GM12875 (cell line): ENCODE measurements at regions not wholly inside any gene's neighbourhood (a gene's known extent, or its start where the extent isn't known, plus 50 kb on each side); places are given as distances from the start of the nearest gene placed in this dataset.

Experiments used
- H3K4me3 ChIP-seq: one replicate; pipeline ENCODE4 v1.5.1; 2011; ENCODE audit warnings: low read depth, low read length, control low read depth
- CTCF ChIP-seq: IDR thresholded peaks from 2 replicates; pipeline ENCODE4 v1.5.1; 2011; ENCODE audit warnings: low read depth, mild to moderate bottlenecking, control low read depth, inconsistent platforms, low read length, moderate library complexity, borderline replicate concordance; ENCODE audit not compliant: insufficient read depth

DNA sequence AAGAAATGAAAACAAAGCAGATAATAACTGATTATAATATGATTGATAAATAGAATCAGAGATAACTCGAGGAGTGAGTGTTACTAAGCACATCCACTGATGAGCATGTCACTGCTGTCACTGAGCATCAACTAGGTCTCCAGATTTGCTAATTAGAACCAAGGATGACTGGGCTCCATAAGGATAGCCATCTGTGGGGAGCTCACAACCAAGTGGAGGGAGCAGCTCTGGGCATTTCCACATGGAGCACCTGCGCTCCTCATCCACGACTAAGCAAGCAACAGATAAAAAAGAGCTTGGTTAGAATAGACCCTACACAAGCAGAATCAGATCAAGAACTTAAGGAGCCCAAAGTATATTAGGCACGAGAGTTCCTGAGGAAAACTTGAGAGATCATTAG is 396.0 kb upstream of the B3GAT1 start:
- no peak for TF ChIP-seq CTCF
- H3K4me3 ChIP-seq = no peak overlapping the region

DNA sequence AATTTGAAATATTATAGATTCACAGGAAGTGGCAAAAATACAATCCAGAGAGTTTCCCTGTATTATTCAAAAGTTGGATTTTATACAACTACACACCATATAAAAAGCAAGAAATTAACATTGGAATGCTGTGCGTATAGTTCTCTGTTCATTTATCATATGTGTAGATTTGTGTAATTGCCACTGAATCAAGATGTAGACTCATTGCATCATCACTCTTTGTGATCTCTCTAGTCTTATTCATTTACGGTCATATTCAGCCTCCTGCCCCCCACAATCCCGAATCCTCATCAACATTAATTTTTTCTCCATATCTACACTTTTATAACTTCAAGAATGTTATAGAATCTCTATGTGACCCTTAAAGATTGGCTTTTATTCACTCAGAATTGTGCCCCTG is 390.6 kb upstream of the B3GAT1 start:
- no peak overlapping the region for H3K4me3 ChIP-seq
- TF ChIP-seq CTCF = no peak

GRCh38 chr11:134802116-134802515 is 390.1 kb upstream of the B3GAT1 start:
- TF ChIP-seq CTCF = no peak

GRCh38 chr11:134801570-134801969 is 389.5 kb upstream of the B3GAT1 start:
- no peak for TF ChIP-seq CTCF
- H3K4me3 ChIP-seq = no peak overlapping the region

More at GRCh38 chr11:134802116-134802515, 390.1 kb upstream of the B3GAT1 start:
- H3K4me3 ChIP-seq = no peak overlapping the region

DNA sequence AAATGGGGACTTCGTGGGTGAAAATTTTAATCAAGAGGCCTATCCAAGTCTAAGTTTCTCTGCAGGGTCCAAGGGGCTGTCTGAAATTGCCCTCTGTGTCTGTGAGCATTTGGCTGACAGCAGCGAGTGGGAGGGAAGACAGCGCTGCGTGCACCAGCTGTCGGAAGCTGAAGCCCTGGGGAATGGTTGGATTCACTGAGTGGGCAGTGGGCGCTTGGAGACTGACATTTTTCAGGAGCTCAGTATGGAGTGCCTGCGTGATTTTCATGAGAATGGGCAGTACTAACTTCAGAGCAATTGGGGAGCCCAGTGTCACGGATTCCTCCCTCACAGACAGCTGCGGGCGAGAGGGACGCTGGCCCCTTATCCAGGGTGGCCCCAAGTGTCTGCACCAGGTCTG is 388.8 kb upstream of the B3GAT1 start:
- no peak overlapping the region for H3K4me3 ChIP-seq
- TF ChIP-seq CTCF = no peak

DNA sequence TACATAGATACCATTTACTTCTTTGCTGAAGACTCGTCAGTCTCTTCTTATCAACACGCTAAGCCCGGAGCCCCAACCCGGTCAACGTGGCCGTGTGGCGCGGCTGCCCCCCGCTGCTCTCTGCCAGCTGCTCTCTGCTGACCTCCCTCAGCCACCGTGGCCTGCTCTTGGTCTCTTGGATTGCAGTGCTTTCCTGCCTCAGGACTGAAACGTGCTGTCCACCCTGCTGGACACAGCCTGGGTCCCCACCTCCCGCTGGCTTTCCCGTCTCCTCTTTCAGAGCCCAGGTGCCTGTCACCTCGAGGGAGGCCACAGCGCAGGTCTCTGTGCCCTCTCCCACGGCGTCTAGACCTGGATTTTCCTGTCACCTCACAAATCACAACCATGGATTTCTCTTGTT is 388.1 kb upstream of the B3GAT1 start:
- no peak overlapping the region for H3K4me3 ChIP-seq
- TF ChIP-seq CTCF = no peak

DNA sequence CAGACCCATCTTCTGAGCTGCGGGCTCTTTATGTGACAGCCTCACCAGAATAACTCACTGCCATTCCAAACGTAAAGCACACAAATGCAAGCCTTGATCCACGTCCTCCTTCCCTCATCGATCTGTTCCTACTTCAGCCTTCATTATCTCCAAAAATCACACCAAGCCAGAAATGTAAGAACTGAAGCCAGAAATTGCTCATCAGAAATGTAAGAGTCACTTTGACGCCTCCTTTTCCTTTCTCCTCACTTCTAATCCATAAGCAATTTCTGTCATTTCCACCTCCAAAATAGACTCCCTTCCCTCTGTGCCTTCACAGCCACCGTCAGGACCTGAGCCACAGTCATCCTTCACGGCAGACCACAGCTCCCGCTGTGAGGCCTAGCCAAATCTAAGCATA is 387.3 kb upstream of the B3GAT1 start:
- no peak for TF ChIP-seq CTCF
- no peak overlapping the region for H3K4me3 ChIP-seq
